TTC549 (cell line): ENCODE measurements at regions not wholly inside any gene's neighbourhood (a gene's known extent, or its start where the extent isn't known, plus 50 kb on each side); places are given as distances from the start of the nearest gene placed in this dataset.

Source experiments
- FAIRE-seq: peaks from 2 replicates; lab custom pipeline; 2012; peaks lifted over from hg19 to GRCh38; lab: Jason Lieb, UNC

- FAIRE-seq, result no peak
These were observed 76.5 kb downstream of the VCPKMT start for GRCh38 chr14:50039734-50040400.

- FAIRE-seq, result no peak
These were observed 76.0 kb downstream of the VCPKMT start for GRCh38 chr14:50040401-50040775.

- FAIRE-seq, result no peak
These were observed 75.4 kb downstream of the VCPKMT start for GRCh38 chr14:50040895-50041465.

- FAIRE-seq, result no peak
These were observed 74.4 kb downstream of the VCPKMT start for GRCh38 chr14:50041980-50042379.

GRCh38 chr14:50044042-50044651 lies 72.2 kb downstream of the VCPKMT start:
- FAIRE-seq, result no peak

- FAIRE-seq, result no peak
These were observed 71.2 kb downstream of the VCPKMT start for GRCh38 chr14:50045039-50045711.

- FAIRE-seq, result no peak
These were observed 70.5 kb downstream of the VCPKMT start for GRCh38 chr14:50045837-50046236.

- FAIRE-seq, result no peak
These were observed 69.1 kb downstream of the VCPKMT start for GRCh38 chr14:50047274-50047676.

GRCh38 chr14:50049093-50049492 lies 67.3 kb downstream of the VCPKMT start:
- no peak for FAIRE-seq

- FAIRE-seq, result no peak
These were observed 66.4 kb downstream of the VCPKMT start for GRCh38 chr14:50049703-50050570.

GRCh38 chr14:50051106-50051505 lies 65.3 kb downstream of the VCPKMT start:
- FAIRE-seq, result no peak

GRCh38 chr14:50051706-50052105 lies 64.7 kb downstream of the VCPKMT start:
- no peak for FAIRE-seq

- FAIRE-seq, result no peak
These were observed 63.9 kb downstream of the VCPKMT start for GRCh38 chr14:50052517-50052916.

GRCh38 chr14:50053935-50054334 lies 62.4 kb downstream of the VCPKMT start:
- FAIRE-seq, result no peak

- FAIRE-seq, result no peak
These were observed 60.7 kb downstream of the VCPKMT start for GRCh38 chr14:50055461-50056228.

- FAIRE-seq, result no peak
These were observed 59.9 kb downstream of the VCPKMT start for GRCh38 chr14:50056435-50056834.

GRCh38 chr14:50057331-50057730 lies 59.0 kb downstream of the VCPKMT start:
- no peak for FAIRE-seq

- FAIRE-seq, result no peak
These were observed 58.3 kb downstream of the VCPKMT start for GRCh38 chr14:50058113-50058512.
